ENCODE measurements at regions not wholly inside any gene's neighbourhood (a gene's known extent, or its start where the extent isn't known, plus 50 kb on each side); places are given as distances from the start of the nearest gene placed in this dataset.

- H3K4me3 ChIP-seq, result no peak overlapping the region
- no peak for DNase-seq
- H3K36me3 ChIP-seq, result no peaks in the 10 kb centered on the region
- H3K4me1 ChIP-seq, result no peaks in the 10 kb centered on the region
- no peak for ATAC-seq (ENCODE audit: low FRiP score in 2 of 2)
- H3K27me3 ChIP-seq, result no peaks in the 10 kb centered on the region
- no peak overlapping the region for H3K27ac ChIP-seq
- no peaks in the 10 kb centered on the region for H3K9me3 ChIP-seq
- TF ChIP-seq POLR2AphosphoS5 (IDR thresholded peaks at IDR 0.05) (no peak), CTCF (IDR thresholded peaks at IDR 0.05) (no peak), POLR2A (IDR thresholded peaks at IDR 0.05) (no peak), EP300 (IDR thresholded peaks at IDR 0.05) (no peak)
Observed at GRCh38 chr5:17888155-17888554, 253.9 kb downstream of the TAF11L14 start.

- Histone ChIP-seq H3K27me3 (no peaks in the 10 kb centered on the region), H3K27ac (no peak overlapping the region), H3K4me1 (no peaks in the 10 kb centered on the region), H3K9me3 (no peaks in the 10 kb centered on the region), H3K4me3 (no peak overlapping the region), H3K36me3 (no peaks in the 10 kb centered on the region)
- TF ChIP-seq CTCF (IDR thresholded peaks at IDR 0.05), result no peak
- TF ChIP-seq EP300 (IDR thresholded peaks at IDR 0.05), result no peak
- no peak for TF ChIP-seq POLR2A (IDR thresholded peaks at IDR 0.05)
- no peak for TF ChIP-seq POLR2AphosphoS5 (IDR thresholded peaks at IDR 0.05)
- 81 to 84% methylated on average over 3 of the region's 3 CpGs for WGBS, 2 donors
- no peak for ATAC-seq (ENCODE audit: low FRiP score in 2 of 2)
- no peak for DNase-seq
Observed at GRCh38 chr5:17890501-17890900, 256.2 kb downstream of the TAF11L14 start.

- 69 to 79% methylated on average over 6 of the region's 6 CpGs for WGBS, 2 donors
- Histone ChIP-seq H3K36me3 (no peaks in the 10 kb centered on the region), H3K4me3 (no peak overlapping the region), H3K27me3 (no peaks in the 10 kb centered on the region), H3K27ac (no peak overlapping the region), H3K4me1 (no peaks in the 10 kb centered on the region), H3K9me3 (no peaks in the 10 kb centered on the region)
- DNase-seq, result no peak
- ATAC-seq (ENCODE audit: low FRiP score in 2 of 2), result no peak
- TF ChIP-seq POLR2A (IDR thresholded peaks at IDR 0.05) (no peak), EP300 (IDR thresholded peaks at IDR 0.05) (no peak), POLR2AphosphoS5 (IDR thresholded peaks at IDR 0.05) (no peak), CTCF (IDR thresholded peaks at IDR 0.05) (no peak)
Observed at GRCh38 chr5:17891881-17892280, 257.6 kb downstream of the TAF11L14 start.

- no peak overlapping the region for H3K4me3 ChIP-seq
- H3K9me3 ChIP-seq, result no peaks in the 10 kb centered on the region
- ATAC-seq (ENCODE audit: low FRiP score in 2 of 2) (no peak), DNase-seq (no peak)
- no peaks in the 10 kb centered on the region for H3K4me1 ChIP-seq
- H3K27ac ChIP-seq, result no peak overlapping the region
- no peaks in the 10 kb centered on the region for H3K27me3 ChIP-seq
- no peaks in the 10 kb centered on the region for H3K36me3 ChIP-seq
- 81 to 91% methylated on average over 3 of the region's 3 CpGs for WGBS, 2 donors
- TF ChIP-seq CTCF (IDR thresholded peaks at IDR 0.05) (no peak), POLR2A (IDR thresholded peaks at IDR 0.05) (no peak), EP300 (IDR thresholded peaks at IDR 0.05) (no peak), POLR2AphosphoS5 (IDR thresholded peaks at IDR 0.05) (no peak)
Observed at GRCh38 chr5:17893026-17893635, 258.9 kb downstream of the TAF11L14 start.

GRCh38 chr5:17895288-17896033, 261.2 kb downstream of the TAF11L14 start:
- Histone ChIP-seq H3K4me1 (no peaks in the 10 kb centered on the region), H3K36me3 (no peaks in the 10 kb centered on the region), H3K27me3 (no peaks in the 10 kb centered on the region), H3K4me3 (no peak overlapping the region), H3K9me3 (no peaks in the 10 kb centered on the region), H3K27ac (peak overlapping the region in 1 of 4 donors; percentile 21)
- DNase-seq, result no peak
- WGBS, 2 donors, result 76 to 81% methylated on average over 4 of the region's 4 CpGs
- no peak for TF ChIP-seq CTCF (IDR thresholded peaks at IDR 0.05)
- TF ChIP-seq POLR2AphosphoS5 (IDR thresholded peaks at IDR 0.05), result no peak
- TF ChIP-seq POLR2A (IDR thresholded peaks at IDR 0.05), result no peak
- no peak for TF ChIP-seq EP300 (IDR thresholded peaks at IDR 0.05)
- no peak for ATAC-seq (ENCODE audit: low FRiP score in 2 of 2)
